Mesendoderm (in vitro differentiated cells): ENCODE measurements at regions not wholly inside any gene's neighbourhood (a gene's known extent, or its start where the extent isn't known, plus 50 kb on each side); places are given as distances from the start of the nearest gene placed in this dataset.

ENCODE experiments used
- DNase-seq: peaks from one replicate; pipeline ENCODE4 v3.0.0; 2013
- H2AK5ac ChIP-seq: 2 replicates; pipeline ENCODE4 v1.6.1; 2013; ENCODE audit warnings: low read length, inconsistent platforms
- H2BK120ac ChIP-seq: 2 replicates; pipeline ENCODE4 v1.6.1; 2013; ENCODE audit warnings: low read depth, mild to moderate bottlenecking, low read length, moderate library complexity, mixed read lengths
- H2BK15ac ChIP-seq: replicated peaks from 2 replicates; pipeline ENCODE4 v1.6.1; 2013; ENCODE audit warnings: low read depth, mild to moderate bottlenecking, moderate library complexity
- H2BK5ac ChIP-seq: 2 replicates; pipeline ENCODE4 v1.6.1; 2013; ENCODE audit warnings: low read length, inconsistent platforms
- H3K18ac ChIP-seq: 2 replicates; pipeline ENCODE4 v1.6.1; 2013; ENCODE audit warnings: mild to moderate bottlenecking, low read length, mixed read lengths
- H3K23ac ChIP-seq: one replicate; pipeline ENCODE4 v1.6.1; 2013; ENCODE audit warnings: low read length
- H3K27ac ChIP-seq: 2 replicates; pipeline ENCODE4 v1.5.1; 2013; ENCODE audit warnings: low read depth, mild to moderate bottlenecking, inconsistent platforms, low read length, moderate library complexity
- H3K27me3 ChIP-seq: 2 replicates; pipeline ENCODE4 v1.6.1; 2013; ENCODE audit warnings: low read length, control low read depth, mild to moderate bottlenecking, inconsistent platforms; ENCODE audit not compliant: insufficient read depth, poor library complexity
- H3K36me3 ChIP-seq: 2 replicates; pipeline ENCODE4 v1.6.1; 2013; ENCODE audit warnings: low read length, inconsistent platforms; ENCODE audit not compliant: control insufficient read depth, insufficient read depth
- H3K4ac ChIP-seq: one replicate; pipeline ENCODE4 v1.6.1; 2013; ENCODE audit warnings: low read depth, mild to moderate bottlenecking, low read length, moderate library complexity
- H3K4me1 ChIP-seq: 2 replicates; pipeline ENCODE4 v1.6.1; 2013; ENCODE audit warnings: low read depth, low read length, inconsistent platforms; ENCODE audit not compliant: control insufficient read depth
- H3K4me2 ChIP-seq: 2 replicates; pipeline ENCODE4 v1.6.1; 2013; ENCODE audit warnings: low read length
- H3K4me3 ChIP-seq: 2 replicates; pipeline ENCODE4 v1.5.1; 2013; ENCODE audit warnings: mild to moderate bottlenecking, low read length
- H3K56ac ChIP-seq: one replicate; pipeline ENCODE4 v1.6.1; 2013; ENCODE audit warnings: low read length
- H3K79me1 ChIP-seq: 2 replicates; pipeline ENCODE4 v1.6.1; 2013; ENCODE audit warnings: low read length, inconsistent platforms
- H3K79me2 ChIP-seq: 2 replicates; pipeline ENCODE4 v1.6.1; 2013; ENCODE audit warnings: mild to moderate bottlenecking, low read length; ENCODE audit not compliant: control insufficient read depth, insufficient read depth
- H3K9ac ChIP-seq: 2 replicates; pipeline ENCODE4 v1.6.1; 2013; ENCODE audit warnings: low read length, inconsistent platforms
- H4K5ac ChIP-seq: one replicate; pipeline ENCODE4 v1.6.1; 2013; ENCODE audit warnings: low read length
- H4K8ac ChIP-seq: one replicate; pipeline ENCODE4 v1.6.1; 2013; ENCODE audit warnings: low read depth, mild to moderate bottlenecking, control low read depth, low read length, moderate library complexity
- WGBS: extraction: QIAGEN DNeasy Blood & Tissue Kit; methylation state at CpG from one replicate; pipeline ENCODE4 v1.1.7; 2013; ENCODE audit warnings: low lambda C conversion rate, missing lambda C conversion rate; ENCODE audit not compliant: insufficient coverage; ENCODE audit errors: extremely low coverage; 5-methylcytosine and 5-hydroxymethylcytosine counted together

DNA sequence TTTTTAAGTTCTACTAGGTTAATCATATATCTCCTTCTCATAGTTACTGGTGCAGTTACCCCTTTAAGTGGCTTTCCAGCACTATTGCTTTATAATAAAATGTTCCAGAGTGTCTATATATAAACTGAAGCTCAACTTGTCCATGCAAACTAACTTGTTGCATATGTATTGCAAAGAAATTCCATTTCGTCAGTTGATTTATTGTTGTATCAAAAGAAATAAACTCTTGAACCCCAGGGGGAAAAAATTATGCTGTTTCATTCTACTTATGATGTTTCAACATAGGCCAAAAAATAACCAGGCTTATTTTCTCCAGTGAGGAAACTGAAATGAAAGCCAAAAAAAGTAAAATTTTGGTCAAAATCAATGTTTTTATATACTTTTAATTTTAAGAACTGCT is 491.9 kb downstream of the NR4A2 start:
- H3K18ac ChIP-seq, result no peak overlapping the region
- no peak overlapping the region for H2AK5ac ChIP-seq
- peaks cover 2% of the 10 kb centered on the region for H3K4me1 ChIP-seq
- no peak overlapping the region for H3K9ac ChIP-seq
- H3K4me2 ChIP-seq, result no peak overlapping the region
- no peak overlapping the region for H3K4ac ChIP-seq
- no peak overlapping the region for H3K27ac ChIP-seq
- no peak overlapping the region for H4K8ac ChIP-seq
- H3K27me3 ChIP-seq, result no peaks in the 10 kb centered on the region
- H3K23ac ChIP-seq, result no peak overlapping the region
- no peak for DNase-seq
- no CpG with 5 or more reads among the region's 1 CpG for WGBS
- H2BK5ac ChIP-seq, result no peak overlapping the region
- H2BK120ac ChIP-seq, result no peak overlapping the region
- H3K79me1 ChIP-seq, result no peaks in the 10 kb centered on the region
- H2BK15ac ChIP-seq, result no peak overlapping the region
- no peaks in the 10 kb centered on the region for H3K79me2 ChIP-seq
- no peaks in the 10 kb centered on the region for H3K36me3 ChIP-seq
- no peak overlapping the region for H4K5ac ChIP-seq
- H3K56ac ChIP-seq, result no peak overlapping the region
- H3K4me3 ChIP-seq, result no peak overlapping the region

DNA sequence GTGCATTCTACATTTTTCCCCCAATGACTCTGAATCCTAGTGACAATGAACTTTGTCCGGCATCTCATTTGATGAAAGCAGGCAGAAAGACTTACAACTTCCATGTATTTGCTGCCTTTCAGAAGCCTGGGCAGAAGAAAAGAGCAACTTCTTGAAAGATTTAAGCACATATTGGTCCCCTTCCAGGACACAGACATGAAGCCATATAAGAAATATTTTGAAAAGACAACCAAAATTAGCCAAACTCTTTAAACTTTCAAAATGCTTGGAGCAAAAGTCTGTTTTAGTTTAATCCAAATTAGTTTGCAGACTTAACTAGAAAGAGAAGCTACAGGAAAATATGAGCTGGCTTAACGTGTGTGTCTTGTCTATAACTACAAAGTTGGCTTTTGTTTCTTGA is 492.5 kb downstream of the NR4A2 start:
- no peak overlapping the region for H3K9ac ChIP-seq
- no peak overlapping the region for H2BK120ac ChIP-seq
- no peak overlapping the region for H2BK15ac ChIP-seq
- H3K56ac ChIP-seq, result no peak overlapping the region
- H3K4me2 ChIP-seq, result no peak overlapping the region
- H3K23ac ChIP-seq, result no peak overlapping the region
- H3K79me2 ChIP-seq, result no peaks in the 10 kb centered on the region
- H3K27me3 ChIP-seq, result no peaks in the 10 kb centered on the region
- no CpG with 5 or more reads among the region's 2 CpGs for WGBS
- H3K4me3 ChIP-seq, result no peak overlapping the region
- H2AK5ac ChIP-seq, result no peak overlapping the region
- no peak overlapping the region for H3K27ac ChIP-seq
- no peak overlapping the region for H4K5ac ChIP-seq
- no peak for DNase-seq
- H3K4me1 ChIP-seq, result peaks cover 2% of the 10 kb centered on the region
- H3K79me1 ChIP-seq, result no peaks in the 10 kb centered on the region
- no peak overlapping the region for H4K8ac ChIP-seq
- H3K18ac ChIP-seq, result no peak overlapping the region
- no peak overlapping the region for H2BK5ac ChIP-seq
- H3K36me3 ChIP-seq, result no peaks in the 10 kb centered on the region
- H3K4ac ChIP-seq, result no peak overlapping the region

DNA sequence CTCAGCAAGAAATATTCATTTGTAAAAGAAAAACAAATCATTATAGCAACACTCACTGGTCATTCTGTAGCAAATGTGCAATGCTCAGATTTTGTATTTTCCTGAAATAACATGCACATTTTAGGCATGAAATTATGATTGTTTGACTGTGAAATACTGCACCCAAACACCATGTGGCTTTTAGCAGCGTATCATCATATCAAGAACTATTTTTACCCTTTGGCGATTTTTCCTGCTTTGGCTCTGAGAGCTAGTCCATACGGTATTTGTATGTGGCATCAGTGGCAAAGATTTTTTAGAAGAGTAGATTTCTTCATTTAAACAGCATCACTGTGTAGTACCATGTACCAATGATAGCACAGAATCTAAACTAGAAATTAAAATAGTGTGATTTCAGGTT is 493.1 kb downstream of the NR4A2 start:
- Histone ChIP-seq H2AK5ac (no peak overlapping the region), H4K8ac (no peak overlapping the region), H3K36me3 (no peaks in the 10 kb centered on the region), H3K27ac (no peak overlapping the region), H3K56ac (no peak overlapping the region), H2BK15ac (no peak overlapping the region), H3K4me1 (no peaks in the 10 kb centered on the region), H3K9ac (no peak overlapping the region), H3K4ac (no peak overlapping the region), H3K27me3 (no peaks in the 10 kb centered on the region), H4K5ac (no peak overlapping the region), H3K18ac (no peak overlapping the region), H3K4me3 (no peak overlapping the region), H3K4me2 (no peak overlapping the region), H2BK5ac (no peak overlapping the region), H3K79me1 (no peaks in the 10 kb centered on the region), H3K79me2 (no peaks in the 10 kb centered on the region), H3K23ac (no peak overlapping the region), H2BK120ac (no peak overlapping the region)
- no CpG with 5 or more reads among the region's 3 CpGs for WGBS
- no peak for DNase-seq

DNA sequence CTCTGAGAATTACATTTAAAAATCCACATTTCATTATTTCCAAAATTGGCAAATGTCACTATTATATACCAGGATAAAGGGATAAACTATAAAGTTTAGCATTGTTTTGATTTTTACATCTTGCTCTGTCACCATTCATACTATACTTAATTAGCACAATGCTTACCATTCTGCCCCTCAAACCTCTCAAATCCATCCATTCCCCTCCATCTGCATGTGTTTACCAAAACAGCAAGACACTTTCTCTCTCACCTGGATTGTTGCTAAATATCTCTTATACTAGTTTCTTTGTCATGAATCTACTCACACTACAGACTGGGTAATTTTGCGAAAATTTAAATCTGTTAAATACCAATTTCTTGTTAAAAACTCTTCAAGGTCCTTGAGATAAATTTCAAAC is 496.1 kb downstream of the NR4A2 start:
- H4K5ac ChIP-seq, result no peak overlapping the region
- H2AK5ac ChIP-seq, result no peak overlapping the region
- no peaks in the 10 kb centered on the region for H3K4me1 ChIP-seq
- no peaks in the 10 kb centered on the region for H3K27me3 ChIP-seq
- no peak overlapping the region for H3K4me3 ChIP-seq
- WGBS, result no CpG with 5 or more reads among the region's 1 CpG
- H3K79me1 ChIP-seq, result no peaks in the 10 kb centered on the region
- DNase-seq, result no peak
- H2BK120ac ChIP-seq, result no peak overlapping the region
- no peak overlapping the region for H3K56ac ChIP-seq
- no peak overlapping the region for H3K27ac ChIP-seq
- no peak overlapping the region for H4K8ac ChIP-seq
- no peak overlapping the region for H2BK5ac ChIP-seq
- no peaks in the 10 kb centered on the region for H3K79me2 ChIP-seq
- no peaks in the 10 kb centered on the region for H3K36me3 ChIP-seq
- no peak overlapping the region for H3K23ac ChIP-seq
- H2BK15ac ChIP-seq, result no peak overlapping the region
- H3K18ac ChIP-seq, result no peak overlapping the region
- H3K4me2 ChIP-seq, result no peak overlapping the region
- no peak overlapping the region for H3K9ac ChIP-seq
- no peak overlapping the region for H3K4ac ChIP-seq

DNA sequence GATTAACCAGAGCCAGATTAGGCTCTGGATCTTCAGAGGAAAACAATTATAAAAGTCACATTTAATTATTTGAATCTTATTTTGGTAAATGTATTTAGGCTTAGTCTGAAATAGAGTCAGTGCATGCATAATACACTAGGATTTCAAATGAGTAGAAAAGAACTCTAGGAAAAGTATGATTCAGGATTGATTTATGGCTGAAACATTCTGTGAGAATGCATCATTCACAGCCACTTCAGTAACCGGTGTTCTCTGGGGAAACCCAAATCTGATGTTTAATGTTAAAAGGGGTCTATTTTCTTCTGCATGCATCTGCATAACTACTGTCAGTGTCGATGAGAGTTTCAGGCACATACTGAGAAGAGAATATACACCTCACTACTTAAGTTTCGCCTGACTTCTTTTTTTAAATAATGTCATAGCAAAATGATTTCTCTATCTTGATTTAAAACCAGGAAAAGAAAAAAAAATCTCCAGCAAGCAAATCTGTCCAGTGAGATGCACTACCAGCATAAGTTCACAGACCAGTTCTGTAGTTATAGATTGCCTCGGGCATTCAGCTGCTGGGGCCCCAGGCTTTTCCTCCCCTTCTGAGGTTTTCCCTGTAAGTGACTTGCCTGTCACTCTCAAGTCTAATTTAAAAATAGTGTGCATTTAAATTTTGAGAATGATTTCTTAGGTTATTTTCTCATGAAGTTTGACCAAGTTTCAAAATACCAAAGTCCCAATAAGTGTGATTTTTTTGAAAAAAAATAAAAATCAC is 501.5 kb downstream of the NR4A2 start:
- Histone ChIP-seq H3K27ac (no peak overlapping the region), H3K4ac (no peak overlapping the region), H3K4me2 (no peak overlapping the region), H2AK5ac (no peak overlapping the region), H4K5ac (no peak overlapping the region), H3K56ac (no peak overlapping the region), H3K79me1 (no peaks in the 10 kb centered on the region), H3K23ac (no peak overlapping the region), H3K27me3 (no peaks in the 10 kb centered on the region), H3K9ac (no peak overlapping the region), H3K18ac (no peak overlapping the region), H3K4me1 (no peaks in the 10 kb centered on the region), H4K8ac (no peak overlapping the region), H3K4me3 (no peak overlapping the region), H2BK120ac (no peak overlapping the region), H2BK15ac (no peak overlapping the region), H3K79me2 (no peaks in the 10 kb centered on the region), H3K36me3 (no peaks in the 10 kb centered on the region), H2BK5ac (no peak overlapping the region)
- WGBS, result no CpG with 5 or more reads among the region's 4 CpGs
- DNase-seq, result no peak

DNA sequence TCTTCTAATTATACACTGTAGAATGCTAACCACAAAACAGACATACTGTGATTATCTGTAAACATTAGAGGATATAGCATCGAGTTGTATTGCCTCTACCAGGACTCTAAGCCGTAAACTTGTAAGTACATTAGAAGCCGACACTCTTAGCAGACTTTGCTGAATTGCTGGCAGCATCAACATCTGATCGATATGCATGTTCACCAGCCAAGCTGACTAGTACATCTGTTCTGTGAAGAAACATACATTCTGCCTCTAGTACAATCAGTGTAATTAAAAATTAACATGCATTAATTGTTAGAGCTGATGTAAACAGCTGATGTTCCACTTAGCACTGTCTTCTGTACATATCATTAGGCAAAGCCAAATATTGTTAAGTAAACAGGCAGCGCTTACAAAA is 502.2 kb downstream of the NR4A2 start:
- no peak overlapping the region for H2BK15ac ChIP-seq
- H3K4me3 ChIP-seq, result no peak overlapping the region
- whole genome bisulfite sequencing, result no CpG with 5 or more reads among the region's 5 CpGs

More for the DNA sequence above, 502.2 kb downstream of the NR4A2 start:
- H3K36me3 ChIP-seq, result no peaks in the 10 kb centered on the region
- H3K4ac ChIP-seq, result no peak overlapping the region
- H3K4me1 ChIP-seq, result no peaks in the 10 kb centered on the region
- no peak overlapping the region for H3K9ac ChIP-seq
- no peak overlapping the region for H3K23ac ChIP-seq
- no peak overlapping the region for H2BK5ac ChIP-seq
- no peak overlapping the region for H2BK120ac ChIP-seq
- no peaks in the 10 kb centered on the region for H3K79me1 ChIP-seq
- no peak overlapping the region for H3K18ac ChIP-seq
- no peaks in the 10 kb centered on the region for H3K79me2 ChIP-seq
- no peak overlapping the region for H3K27ac ChIP-seq
- no peak overlapping the region for H2AK5ac ChIP-seq
- H4K5ac ChIP-seq, result no peak overlapping the region
- H4K8ac ChIP-seq, result no peak overlapping the region
- H3K27me3 ChIP-seq, result no peaks in the 10 kb centered on the region
- no peak for DNase-seq
- H3K56ac ChIP-seq, result no peak overlapping the region
- no peak overlapping the region for H3K4me2 ChIP-seq
